Prostate gland (tissue), 2 donors: ENCODE measurements at regions not wholly inside any gene's neighbourhood (a gene's known extent, or its start where the extent isn't known, plus 50 kb on each side); places are given as distances from the start of the nearest gene placed in this dataset.

Experiments used
- POLR2A ChIP-seq: fragments of 450-650 bp; IDR thresholded peaks from one replicate; pipeline ENCODE4 v1.6.1; 2016; ENCODE audit warnings: antibody characterized with exemption, mild to moderate bottlenecking
- POLR2AphosphoS5 ChIP-seq: sonication (generic); formaldehyde crosslinking; IDR thresholded peaks from one replicate; pipeline ENCODE4 v1.6.1; 2017; ENCODE audit warnings: antibody characterized with exemption
- TF ChIP-seq, protein P1 (sequence below), 4 experiments: fragments of 200-600 bp in 2 of 4; fragments of 450-650 bp in 2 of 4; sonication (generic) in 2 of 4; IDR thresholded peaks; 1 replicate in 3 of 4; 2 replicates in 1 of 4; pipeline ENCODE4 v1.5.1; 2016 to 2019; ENCODE audit warnings: antibody characterized with exemption in 4 of 4, mild to moderate bottlenecking in 2 of 4, moderate library complexity in 2 of 4

- TF ChIP-seq, protein P1, sequence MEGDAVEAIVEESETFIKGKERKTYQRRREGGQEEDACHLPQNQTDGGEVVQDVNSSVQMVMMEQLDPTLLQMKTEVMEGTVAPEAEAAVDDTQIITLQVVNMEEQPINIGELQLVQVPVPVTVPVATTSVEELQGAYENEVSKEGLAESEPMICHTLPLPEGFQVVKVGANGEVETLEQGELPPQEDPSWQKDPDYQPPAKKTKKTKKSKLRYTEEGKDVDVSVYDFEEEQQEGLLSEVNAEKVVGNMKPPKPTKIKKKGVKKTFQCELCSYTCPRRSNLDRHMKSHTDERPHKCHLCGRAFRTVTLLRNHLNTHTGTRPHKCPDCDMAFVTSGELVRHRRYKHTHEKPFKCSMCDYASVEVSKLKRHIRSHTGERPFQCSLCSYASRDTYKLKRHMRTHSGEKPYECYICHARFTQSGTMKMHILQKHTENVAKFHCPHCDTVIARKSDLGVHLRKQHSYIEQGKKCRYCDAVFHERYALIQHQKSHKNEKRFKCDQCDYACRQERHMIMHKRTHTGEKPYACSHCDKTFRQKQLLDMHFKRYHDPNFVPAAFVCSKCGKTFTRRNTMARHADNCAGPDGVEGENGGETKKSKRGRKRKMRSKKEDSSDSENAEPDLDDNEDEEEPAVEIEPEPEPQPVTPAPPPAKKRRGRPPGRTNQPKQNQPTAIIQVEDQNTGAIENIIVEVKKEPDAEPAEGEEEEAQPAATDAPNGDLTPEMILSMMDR (IDR thresholded peaks at IDR 0.05), result no peak
- TF ChIP-seq POLR2AphosphoS5 (no peak), POLR2A (no peak)
These were observed 65.8 kb upstream of the CADPS start for GRCh38 chr3:62940771-62941563.
